Keratinocyte (primary cell): ENCODE measurements at regions not wholly inside any gene's neighbourhood (a gene's known extent, or its start where the extent isn't known, plus 50 kb on each side); places are given as distances from the start of the nearest gene placed in this dataset.

Experiments used
- CTCF ChIP-seq, 3 experiments: IDR thresholded peaks in 1 of 3; conservative IDR thresholded peaks in 1 of 3; optimal IDR thresholded peaks in 1 of 3; 2 replicates in 2 of 3; 3 replicates in 1 of 3; pipeline versions ENCODE3 to v1.5.1; 2011; ENCODE audit warnings: low read length in 3 of 3, mild to moderate bottlenecking in 3 of 3, moderate library complexity in 2 of 3, control low read depth in 1 of 3, inconsistent platforms in 1 of 3; ENCODE audit not compliant: insufficient read depth in 2 of 3; ENCODE audit errors: extremely low read depth in 1 of 3
- EZH2 ChIP-seq: IDR thresholded peaks from one replicate; pipeline ENCODE4 v1.6.1; 2012; ENCODE audit warnings: inconsistent platforms, mild to moderate bottlenecking, low read length, moderate library complexity

GRCh38 chr13:54953786-54954185, 1925.2 kb downstream of the OLFM4 start:
- TF ChIP-seq CTCF (optimal IDR thresholded peaks at IDR 0.05 in 1 of 3, IDR thresholded peaks at IDR 0.05 in 1 of 3, conservative IDR thresholded peaks at IDR 0.05 in 1 of 3; ENCODE audit: extremely low read depth in 1 of 3, insufficient read depth in 2 of 3, low read length in 3 of 3) = no peak
- no peak for TF ChIP-seq EZH2
